ENCODE measurements at regions not wholly inside any gene's neighbourhood (a gene's known extent, or its start where the extent isn't known, plus 50 kb on each side); places are given as distances from the start of the nearest gene placed in this dataset.
A peak's percentile ranks its signal among the peaks of the same experiment; 100 is the strongest.

DNA sequence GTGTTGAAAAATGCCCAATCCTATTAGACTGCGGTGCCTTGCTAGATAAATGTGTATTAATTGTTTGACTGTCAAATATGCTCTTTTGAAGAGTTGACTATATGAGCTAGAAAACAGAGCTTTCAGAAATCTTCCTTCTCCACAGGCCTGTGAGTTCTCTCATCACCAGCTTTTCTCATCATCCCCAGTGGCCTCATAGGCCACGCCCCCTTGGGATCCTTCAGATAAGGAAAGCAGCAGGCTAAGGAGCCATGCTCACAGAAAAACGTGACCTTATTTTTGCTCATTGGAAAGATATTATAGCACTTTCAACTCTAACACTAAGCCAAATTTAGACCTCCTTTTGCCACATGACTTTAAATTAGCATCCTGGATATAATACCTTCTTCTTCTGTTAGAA, 514.4 kb upstream of the ARRDC4 start:
- Mint-ChIP-seq H3K9me3 (no peaks in the 10 kb centered on the region), H3K27ac (no peak overlapping the region), H3K4me3 (no peak overlapping the region), H3K4me1 (peaks cover 7% of the 10 kb centered on the region), H3K36me3 (no peaks in the 10 kb centered on the region), H3K27me3 (ENCODE audit: low read depth) (no peaks in the 10 kb centered on the region)
- TF ChIP-seq, protein P1, sequence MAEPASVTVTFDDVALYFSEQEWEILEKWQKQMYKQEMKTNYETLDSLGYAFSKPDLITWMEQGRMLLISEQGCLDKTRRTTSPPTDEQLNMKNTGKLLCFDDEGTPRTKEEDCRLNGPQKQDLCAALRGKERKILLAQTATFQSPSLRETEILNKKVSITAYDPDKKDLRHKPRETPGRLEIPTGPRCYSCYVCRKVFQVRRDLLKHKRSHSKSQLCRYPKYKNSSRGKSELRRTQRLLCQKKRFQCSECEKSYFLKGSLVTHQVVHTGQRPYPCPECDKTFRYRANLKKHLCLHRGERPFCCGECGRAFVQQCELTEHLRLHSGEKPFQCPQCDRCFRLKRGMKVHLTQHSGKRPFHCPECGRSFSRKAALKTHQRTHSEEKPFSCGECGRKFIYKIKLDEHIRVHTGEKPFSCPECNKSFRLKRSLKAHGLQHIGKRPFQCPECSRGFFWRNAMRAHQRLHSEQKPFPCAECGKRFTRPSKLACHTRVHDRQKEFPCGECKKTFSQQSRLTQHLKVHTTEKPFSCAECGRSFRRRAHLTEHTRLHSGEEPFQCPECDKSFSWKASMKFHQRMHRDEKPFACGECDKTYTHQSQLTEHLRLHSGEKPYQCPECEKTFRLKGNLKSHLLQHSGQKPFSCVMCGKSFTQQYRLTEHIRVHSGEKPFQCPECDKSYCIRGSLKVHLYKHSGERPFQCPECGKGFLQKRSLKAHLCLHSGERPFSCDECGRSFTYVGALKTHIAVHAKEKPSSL (CRISPR knock-in tag; conservative IDR thresholded peaks at IDR 0.05): no peak
- TF ChIP-seq NR2C2 (CRISPR knock-in tag; IDR thresholded peaks at IDR 0.05) (no peak), ZNF416 (CRISPR knock-in tag; IDR thresholded peaks at IDR 0.05) (no peak), SOX15 (CRISPR knock-in tag; IDR thresholded peaks at IDR 0.05) (no peak), JUN (CRISPR knock-in tag; IDR thresholded peaks at IDR 0.05) (no peak), CREB1 (CRISPR knock-in tag; IDR thresholded peaks at IDR 0.05) (no peak), ZNF671 (CRISPR knock-in tag; IDR thresholded peaks at IDR 0.05) (no peak), FOXJ3 (CRISPR knock-in tag; IDR thresholded peaks at IDR 0.05; ENCODE audit: borderline replicate concordance) (no peak), NR1H2 (CRISPR knock-in tag; IDR thresholded peaks at IDR 0.05) (no peak), NFYB (CRISPR knock-in tag; conservative IDR thresholded peaks at IDR 0.05; ENCODE audit: low read depth) (no peak), ZBTB21 (CRISPR knock-in tag; IDR thresholded peaks at IDR 0.05; ENCODE audit: borderline replicate concordance) (no peak), KAT7 (CRISPR knock-in tag; IDR thresholded peaks at IDR 0.05; ENCODE audit: borderline replicate concordance) (no peak), ZNF317 (CRISPR knock-in tag; IDR thresholded peaks at IDR 0.05; ENCODE audit: borderline replicate concordance, low read depth) (no peak), CREM (CRISPR knock-in tag; IDR thresholded peaks at IDR 0.05) (no peak), SP1 (CRISPR knock-in tag; conservative IDR thresholded peaks at IDR 0.05) (no peak)
- TF ChIP-seq, protein P2, sequence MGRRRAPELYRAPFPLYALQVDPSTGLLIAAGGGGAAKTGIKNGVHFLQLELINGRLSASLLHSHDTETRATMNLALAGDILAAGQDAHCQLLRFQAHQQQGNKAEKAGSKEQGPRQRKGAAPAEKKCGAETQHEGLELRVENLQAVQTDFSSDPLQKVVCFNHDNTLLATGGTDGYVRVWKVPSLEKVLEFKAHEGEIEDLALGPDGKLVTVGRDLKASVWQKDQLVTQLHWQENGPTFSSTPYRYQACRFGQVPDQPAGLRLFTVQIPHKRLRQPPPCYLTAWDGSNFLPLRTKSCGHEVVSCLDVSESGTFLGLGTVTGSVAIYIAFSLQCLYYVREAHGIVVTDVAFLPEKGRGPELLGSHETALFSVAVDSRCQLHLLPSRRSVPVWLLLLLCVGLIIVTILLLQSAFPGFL (CRISPR knock-in tag; IDR thresholded peaks at IDR 0.05; ENCODE audit: borderline replicate concordance): no peak
- TF ChIP-seq, protein P3, sequence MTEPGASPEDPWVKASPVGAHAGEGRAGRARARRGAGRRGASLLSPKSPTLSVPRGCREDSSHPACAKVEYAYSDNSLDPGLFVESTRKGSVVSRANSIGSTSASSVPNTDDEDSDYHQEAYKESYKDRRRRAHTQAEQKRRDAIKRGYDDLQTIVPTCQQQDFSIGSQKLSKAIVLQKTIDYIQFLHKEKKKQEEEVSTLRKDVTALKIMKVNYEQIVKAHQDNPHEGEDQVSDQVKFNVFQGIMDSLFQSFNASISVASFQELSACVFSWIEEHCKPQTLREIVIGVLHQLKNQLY (CRISPR knock-in tag; IDR thresholded peaks at IDR 0.05): no peak
- TF ChIP-seq, protein P4, sequence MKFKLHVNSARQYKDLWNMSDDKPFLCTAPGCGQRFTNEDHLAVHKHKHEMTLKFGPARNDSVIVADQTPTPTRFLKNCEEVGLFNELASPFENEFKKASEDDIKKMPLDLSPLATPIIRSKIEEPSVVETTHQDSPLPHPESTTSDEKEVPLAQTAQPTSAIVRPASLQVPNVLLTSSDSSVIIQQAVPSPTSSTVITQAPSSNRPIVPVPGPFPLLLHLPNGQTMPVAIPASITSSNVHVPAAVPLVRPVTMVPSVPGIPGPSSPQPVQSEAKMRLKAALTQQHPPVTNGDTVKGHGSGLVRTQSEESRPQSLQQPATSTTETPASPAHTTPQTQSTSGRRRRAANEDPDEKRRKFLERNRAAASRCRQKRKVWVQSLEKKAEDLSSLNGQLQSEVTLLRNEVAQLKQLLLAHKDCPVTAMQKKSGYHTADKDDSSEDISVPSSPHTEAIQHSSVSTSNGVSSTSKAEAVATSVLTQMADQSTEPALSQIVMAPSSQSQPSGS (CRISPR knock-in tag; IDR thresholded peaks at IDR 0.05; ENCODE audit: borderline replicate concordance, low read depth): no peak
- TF ChIP-seq, protein P5, sequence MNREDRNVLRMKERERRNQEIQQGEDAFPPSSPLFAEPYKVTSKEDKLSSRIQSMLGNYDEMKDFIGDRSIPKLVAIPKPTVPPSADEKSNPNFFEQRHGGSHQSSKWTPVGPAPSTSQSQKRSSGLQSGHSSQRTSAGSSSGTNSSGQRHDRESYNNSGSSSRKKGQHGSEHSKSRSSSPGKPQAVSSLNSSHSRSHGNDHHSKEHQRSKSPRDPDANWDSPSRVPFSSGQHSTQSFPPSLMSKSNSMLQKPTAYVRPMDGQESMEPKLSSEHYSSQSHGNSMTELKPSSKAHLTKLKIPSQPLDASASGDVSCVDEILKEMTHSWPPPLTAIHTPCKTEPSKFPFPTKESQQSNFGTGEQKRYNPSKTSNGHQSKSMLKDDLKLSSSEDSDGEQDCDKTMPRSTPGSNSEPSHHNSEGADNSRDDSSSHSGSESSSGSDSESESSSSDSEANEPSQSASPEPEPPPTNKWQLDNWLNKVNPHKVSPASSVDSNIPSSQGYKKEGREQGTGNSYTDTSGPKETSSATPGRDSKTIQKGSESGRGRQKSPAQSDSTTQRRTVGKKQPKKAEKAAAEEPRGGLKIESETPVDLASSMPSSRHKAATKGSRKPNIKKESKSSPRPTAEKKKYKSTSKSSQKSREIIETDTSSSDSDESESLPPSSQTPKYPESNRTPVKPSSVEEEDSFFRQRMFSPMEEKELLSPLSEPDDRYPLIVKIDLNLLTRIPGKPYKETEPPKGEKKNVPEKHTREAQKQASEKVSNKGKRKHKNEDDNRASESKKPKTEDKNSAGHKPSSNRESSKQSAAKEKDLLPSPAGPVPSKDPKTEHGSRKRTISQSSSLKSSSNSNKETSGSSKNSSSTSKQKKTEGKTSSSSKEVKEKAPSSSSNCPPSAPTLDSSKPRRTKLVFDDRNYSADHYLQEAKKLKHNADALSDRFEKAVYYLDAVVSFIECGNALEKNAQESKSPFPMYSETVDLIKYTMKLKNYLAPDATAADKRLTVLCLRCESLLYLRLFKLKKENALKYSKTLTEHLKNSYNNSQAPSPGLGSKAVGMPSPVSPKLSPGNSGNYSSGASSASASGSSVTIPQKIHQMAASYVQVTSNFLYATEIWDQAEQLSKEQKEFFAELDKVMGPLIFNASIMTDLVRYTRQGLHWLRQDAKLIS (CRISPR knock-in tag; IDR thresholded peaks at IDR 0.05; ENCODE audit: borderline replicate concordance): no peak
- DNase-seq (ENCODE audit: low spot score) (peak; percentile 14), ATAC-seq (peak; percentile 60; the same call in 1 of the 2 replicates)
- POLR2A ChIA-PET: no interaction called here
- CTCF ChIA-PET: no interaction called here

All from WTC11 (cell line).